NB4 (cell line): ENCODE measurements at regions not wholly inside any gene's neighbourhood (a gene's known extent, or its start where the extent isn't known, plus 50 kb on each side); places are given as distances from the start of the nearest gene placed in this dataset.

Experiments
- CTCF ChIP-seq: IDR thresholded peaks from one replicate; pipeline ENCODE4 v1.5.1; 2012; ENCODE audit warnings: low read depth, low read length
- MAX ChIP-seq: IDR thresholded peaks from 2 replicates; pipeline ENCODE4 v1.6.1; 2011; ENCODE audit warnings: low read depth, low read length
- MYC ChIP-seq: IDR thresholded peaks from 2 replicates; pipeline ENCODE4 v1.6.1; 2011; ENCODE audit warnings: low read depth, low read length
- POLR2A ChIP-seq: IDR thresholded peaks from 2 replicates; pipeline ENCODE4 v1.6.1; 2011; ENCODE audit warnings: mild to moderate bottlenecking; ENCODE audit not compliant: insufficient read length; ENCODE audit errors: extremely low read depth

- TF ChIP-seq CTCF (no peak), POLR2A (no peak), MAX (no peak), MYC (no peak)
These were observed 404.4 kb downstream of the MAN2A1 start for GRCh38 chr5:110094109-110094508.
